MCF 10A (cell line): ENCODE measurements at regions not wholly inside any gene's neighbourhood (a gene's known extent, or its start where the extent isn't known, plus 50 kb on each side); places are given as distances from the start of the nearest gene placed in this dataset.

Source experiments
- BruUV-seq: library from RNA; stranded (reverse); fragments of 400-500 nt; replicated peaks from 2 replicates; lab custom pipeline; 2021; lab: Mats Ljungman, UMichigan
- CTCF ChIA-PET: fragments of 300-600 bp; sonication (Branson Sonifier 250); formaldehyde crosslinking; extraction: SDS; loops from one replicate; lab custom pipeline; 2021; ENCODE audit warnings: antibody characterized with exemption, inconsistent platforms; lab: Yijun Ruan, JAX
- POLR2A ChIA-PET: fragments of 300-600, 350-650 bp; sonication (Branson Sonifier 250); formaldehyde crosslinking; extraction: SDS; loops from one replicate; lab custom pipeline; 2020; ENCODE audit warnings: antibody characterized with exemption, inconsistent platforms; lab: Yijun Ruan, JAX
- DNase-seq: peaks from one replicate; pipeline ENCODE4 v3.0.0-alpha.2; 2018; ENCODE audit not compliant: unreplicated experiment
- H3K27ac Mint-ChIP-seq: one replicate; pipeline ENCODE4 v1.8.0; 2022; ENCODE audit warnings: mild to moderate bottlenecking, low read depth, mixed read lengths; ENCODE audit not compliant: unreplicated experiment
- H3K27me3 Mint-ChIP-seq: one replicate; pipeline ENCODE4 v1.8.0; 2022; ENCODE audit warnings: mixed read lengths; ENCODE audit not compliant: insufficient read depth, unreplicated experiment
- H3K36me3 Mint-ChIP-seq: one replicate; pipeline ENCODE4 v1.8.0; 2022; ENCODE audit warnings: mild to moderate bottlenecking, moderate library complexity, mixed read lengths; ENCODE audit not compliant: insufficient read depth, unreplicated experiment
- H3K4me1 Mint-ChIP-seq: one replicate; pipeline ENCODE4 v1.8.0; 2022; ENCODE audit warnings: mixed read lengths; ENCODE audit not compliant: insufficient read depth, unreplicated experiment
- H3K4me3 Mint-ChIP-seq: one replicate; pipeline ENCODE4 v1.8.0; 2022; ENCODE audit warnings: mild to moderate bottlenecking, moderate library complexity, mixed read lengths; ENCODE audit not compliant: unreplicated experiment
- H3K9me3 Mint-ChIP-seq: one replicate; pipeline ENCODE4 v1.8.0; 2022; ENCODE audit warnings: mixed read lengths; ENCODE audit not compliant: unreplicated experiment
- CTCF ChIP-seq: fragments of 200-600 bp; IDR thresholded peaks from one replicate; pipeline ENCODE4 v1.8.0; 2022; ENCODE audit warnings: antibody characterized with exemption, mild to moderate bottlenecking; ENCODE audit not compliant: unreplicated experiment
- intact Hi-C: fragments of 100-400 bp; cut with micrococcal nuclease; formaldehyde crosslinking; loops from 2 replicates; pipeline ENCODE4 v1.14.1; 2022

- no TSS peak for BruUV-seq
- no peak overlapping the region for H3K27ac Mint-ChIP-seq
- intact Hi-C loops: no loop called here
These were observed 245.7 kb downstream of the MTX2 start for GRCh38 chr2:176514805-176515500.

GRCh38 chr2:176516051-176516602 lies 246.9 kb downstream of the MTX2 start:
- Mint-ChIP-seq H3K36me3 (no peaks in the 10 kb centered on the region), H3K27me3 (no peaks in the 10 kb centered on the region), H3K9me3 (peaks cover 7% of the 10 kb centered on the region), H3K4me3 (no peak overlapping the region), H3K27ac (no peak overlapping the region), H3K4me1 (peaks cover 13% of the 10 kb centered on the region)
- DNase-seq: no peak
- no TSS peak for BruUV-seq
- TF ChIP-seq CTCF: no peak
- intact Hi-C loops: no loop called here
- POLR2A ChIA-PET: no interaction called here
- CTCF ChIA-PET: interaction anchor here (0.7 kb wide), 1 partner anchor 1148 kb away, joined by 3 read pairs; no protein-coding TSS in a partner anchor

More at GRCh38 chr2:176514805-176515500, 245.7 kb downstream of the MTX2 start:
- POLR2A ChIA-PET: interaction anchor here (0.6 to 1.9 kb wide), 5 partner anchors 9 to 1327 kb away, joined by 3 to 6 read pairs (median 3); no protein-coding TSS in a partner anchor
- Mint-ChIP-seq H3K36me3 (no peaks in the 10 kb centered on the region), H3K9me3 (peaks cover 7% of the 10 kb centered on the region), H3K4me3 (no peak overlapping the region), H3K27me3 (no peaks in the 10 kb centered on the region), H3K4me1 (peaks cover 3% of the 10 kb centered on the region)
- peak; percentile 72 for DNase-seq
- CTCF ChIA-PET: interaction anchor here (0.6 to 1.2 kb wide), 4 partner anchors 15 to 818 kb away, joined by 3 to 4 read pairs (median 3); no protein-coding TSS in a partner anchor
- no peak for TF ChIP-seq CTCF

- Mint-ChIP-seq H3K4me3 (no peak overlapping the region), H3K9me3 (peaks cover under 1% of the 10 kb centered on the region), H3K36me3 (no peaks in the 10 kb centered on the region), H3K27me3 (no peaks in the 10 kb centered on the region), H3K27ac (no peak overlapping the region), H3K4me1 (peaks cover 15% of the 10 kb centered on the region)
- intact Hi-C loops: no loop called here
- ChIA-PET POLR2A (interaction anchor here (1.0 kb wide), 1 partner anchor 22 kb away, joined by 3 read pairs; no protein-coding TSS in a partner anchor), CTCF (interaction anchor here (0.5 to 0.9 kb wide), 2 partner anchors 34 to 53 kb away, joined by 3 read pairs; no protein-coding TSS in a partner anchor)
- no peak for DNase-seq
- TF ChIP-seq CTCF: no peak
- no TSS peak for BruUV-seq
These were observed 249.6 kb downstream of the MTX2 start for GRCh38 chr2:176518823-176519222.

GRCh38 chr2:176521878-176522670 lies 252.8 kb downstream of the MTX2 start:
- Mint-ChIP-seq H3K27me3 (no peaks in the 10 kb centered on the region), H3K27ac (no peak overlapping the region), H3K36me3 (no peaks in the 10 kb centered on the region), H3K9me3 (no peaks in the 10 kb centered on the region), H3K4me3 (no peak overlapping the region), H3K4me1 (peaks cover 11% of the 10 kb centered on the region)
- no peak for TF ChIP-seq CTCF
- DNase-seq: no peak
- CTCF ChIA-PET: interaction anchor here (1.0 kb wide), 2 partner anchors 12 to 1824 kb away, joined by 3 read pairs; no protein-coding TSS in a partner anchor
- POLR2A ChIA-PET: interaction anchor here (1.9 to 3.2 kb wide), 3 partner anchors 10 to 50 kb away, joined by 6 to 12 read pairs (median 8); no protein-coding TSS in a partner anchor
- BruUV-seq: no TSS peak
- intact Hi-C loops: no loop called here
